Activated T-cell treated with anti-CD3 and anti-CD28 coated beads, Interleukin-2, amount 50 U/mL, for 4 hours (primary cell): ENCODE measurements at regions not wholly inside any gene's neighbourhood (a gene's known extent, or its start where the extent isn't known, plus 50 kb on each side); places are given as distances from the start of the nearest gene placed in this dataset.
A peak's percentile ranks its signal among the peaks of the same experiment; 100 is the strongest.

Experiments
- ATAC-seq, 2 donors: fragments of 200-7000 bp; cut with Tn5 transposase; one replicate each; pipeline ENCODE4 v1.10.0; 2021
- DNase-seq: peaks from one replicate; pipeline ENCODE4 v3.0.0-alpha.2; 2020
- H3K27me3 Mint-ChIP-seq: one replicate; pipeline ENCODE4 v1.8.0; 2021; ENCODE audit warnings: low read depth, mixed read lengths
- H3K36me3 Mint-ChIP-seq: one replicate; pipeline ENCODE4 v1.8.0; 2022; ENCODE audit warnings: mixed read lengths; ENCODE audit not compliant: insufficient read depth
- H3K4me1 Mint-ChIP-seq: one replicate; pipeline ENCODE4 v1.8.0; 2021; ENCODE audit warnings: low read depth, mixed read lengths
- H3K4me3 Mint-ChIP-seq: one replicate; pipeline ENCODE4 v1.8.0; 2021; ENCODE audit warnings: mild to moderate bottlenecking, moderate library complexity, mixed read lengths
- H3K9me3 Mint-ChIP-seq: one replicate; pipeline ENCODE4 v1.8.0; 2021; ENCODE audit warnings: mixed read lengths

GRCh38 chr5:88666761-88667495 is 216.1 kb downstream of the MEF2C start:
- Mint-ChIP-seq H3K36me3 (no peaks in the 10 kb centered on the region), H3K27me3 (peaks cover 88% of the 10 kb centered on the region), H3K9me3 (peaks cover 8% of the 10 kb centered on the region), H3K4me1 (peaks cover 27% of the 10 kb centered on the region), H3K4me3 (peak overlapping the region; percentile 83)
- DNase-seq (no peak), ATAC-seq (no peak)

DNA sequence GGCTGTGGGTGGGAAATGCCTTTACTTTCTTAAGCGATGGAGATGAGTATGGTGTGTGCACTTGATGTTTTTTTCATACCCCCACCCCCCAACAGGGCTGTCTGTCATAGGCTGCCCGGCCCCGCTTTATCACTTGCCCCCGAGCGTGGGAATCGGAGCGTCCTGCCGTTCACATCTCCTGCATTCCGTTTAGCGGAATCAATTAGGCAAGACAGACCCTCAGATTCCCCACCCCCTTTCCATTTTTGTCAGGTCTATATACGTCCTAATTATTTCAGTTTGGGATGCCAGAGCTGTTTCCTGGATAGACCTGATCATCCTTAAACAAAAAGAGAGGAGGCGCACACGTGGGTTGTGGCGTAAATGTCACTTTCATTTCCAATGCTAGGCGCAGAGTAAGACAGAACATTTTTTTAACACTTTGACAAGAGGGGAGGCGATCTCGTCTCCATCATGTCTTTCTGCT is 217.2 kb downstream of the MEF2C start:
- no peak for ATAC-seq
- Mint-ChIP-seq H3K4me1 (peaks cover 32% of the 10 kb centered on the region), H3K27me3 (peaks cover 88% of the 10 kb centered on the region), H3K4me3 (peak overlapping the region; percentile 83), H3K9me3 (peaks cover 8% of the 10 kb centered on the region), H3K36me3 (no peaks in the 10 kb centered on the region)
- DNase-seq, result no peak

GRCh38 chr5:88664645-88665044 is 218.3 kb downstream of the MEF2C start:
- peaks cover 37% of the 10 kb centered on the region for H3K4me1 Mint-ChIP-seq
- H3K4me3 Mint-ChIP-seq, result no peak overlapping the region
- H3K9me3 Mint-ChIP-seq, result peaks cover 8% of the 10 kb centered on the region
- ATAC-seq (no peak), DNase-seq (no peak)
- peaks cover 86% of the 10 kb centered on the region for H3K27me3 Mint-ChIP-seq
- no peaks in the 10 kb centered on the region for H3K36me3 Mint-ChIP-seq

DNA sequence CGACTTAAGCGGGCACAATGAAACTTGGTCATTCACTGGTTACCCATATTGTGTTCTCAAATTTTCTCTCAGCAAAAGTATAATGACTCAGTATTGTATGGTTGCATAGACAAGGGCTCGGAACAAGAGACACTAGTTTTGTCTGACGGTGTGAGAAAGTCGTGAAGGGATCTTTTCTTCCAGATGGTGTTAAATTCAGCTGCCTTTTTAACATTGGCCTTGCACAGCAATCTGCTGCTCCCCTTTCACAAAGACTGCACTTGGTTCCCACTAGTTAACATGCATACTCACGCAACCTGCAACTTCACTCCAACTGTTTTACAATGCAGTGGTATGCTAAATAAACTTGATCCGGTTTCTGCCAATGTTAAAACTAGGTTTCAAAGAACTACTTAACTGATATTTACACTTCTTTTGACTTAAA is 219.2 kb downstream of the MEF2C start:
- DNase-seq (no peak), ATAC-seq (no peak)
- Mint-ChIP-seq H3K4me1 (peaks cover 38% of the 10 kb centered on the region), H3K9me3 (peaks cover 8% of the 10 kb centered on the region), H3K27me3 (peaks cover 86% of the 10 kb centered on the region), H3K4me3 (no peak overlapping the region), H3K36me3 (no peaks in the 10 kb centered on the region)

DNA sequence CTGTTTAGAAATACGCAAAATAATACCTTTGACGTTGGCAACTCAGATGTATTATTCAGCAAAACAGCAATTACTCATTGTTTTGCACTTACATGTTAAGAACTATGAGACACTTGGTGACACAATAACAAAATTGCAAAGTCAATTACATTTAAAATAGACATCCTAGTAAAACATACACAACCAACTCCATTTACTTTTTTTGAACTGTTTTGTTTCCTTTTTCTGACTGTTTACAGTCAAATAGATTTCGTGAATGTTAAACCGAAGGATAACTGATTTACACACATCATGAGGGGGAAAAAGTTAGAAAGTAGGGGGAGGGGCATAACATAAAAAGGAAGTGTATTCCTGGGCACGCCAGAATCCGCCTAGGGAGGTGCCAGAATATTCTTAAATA is 220.1 kb downstream of the MEF2C start:
- H3K27me3 Mint-ChIP-seq, result peaks cover 82% of the 10 kb centered on the region
- no peaks in the 10 kb centered on the region for H3K36me3 Mint-ChIP-seq
- H3K4me3 Mint-ChIP-seq, result no peak overlapping the region
- H3K4me1 Mint-ChIP-seq, result peaks cover 35% of the 10 kb centered on the region
- peaks cover 2% of the 10 kb centered on the region for H3K9me3 Mint-ChIP-seq
- DNase-seq, result no peak
- no peak for ATAC-seq

GRCh38 chr5:88661806-88662207 is 221.2 kb downstream of the MEF2C start:
- Mint-ChIP-seq H3K4me1 (peaks cover 25% of the 10 kb centered on the region), H3K4me3 (no peak overlapping the region), H3K36me3 (no peaks in the 10 kb centered on the region), H3K9me3 (no peaks in the 10 kb centered on the region), H3K27me3 (peaks cover 73% of the 10 kb centered on the region)
- DNase-seq (no peak), ATAC-seq (no peak)

DNA sequence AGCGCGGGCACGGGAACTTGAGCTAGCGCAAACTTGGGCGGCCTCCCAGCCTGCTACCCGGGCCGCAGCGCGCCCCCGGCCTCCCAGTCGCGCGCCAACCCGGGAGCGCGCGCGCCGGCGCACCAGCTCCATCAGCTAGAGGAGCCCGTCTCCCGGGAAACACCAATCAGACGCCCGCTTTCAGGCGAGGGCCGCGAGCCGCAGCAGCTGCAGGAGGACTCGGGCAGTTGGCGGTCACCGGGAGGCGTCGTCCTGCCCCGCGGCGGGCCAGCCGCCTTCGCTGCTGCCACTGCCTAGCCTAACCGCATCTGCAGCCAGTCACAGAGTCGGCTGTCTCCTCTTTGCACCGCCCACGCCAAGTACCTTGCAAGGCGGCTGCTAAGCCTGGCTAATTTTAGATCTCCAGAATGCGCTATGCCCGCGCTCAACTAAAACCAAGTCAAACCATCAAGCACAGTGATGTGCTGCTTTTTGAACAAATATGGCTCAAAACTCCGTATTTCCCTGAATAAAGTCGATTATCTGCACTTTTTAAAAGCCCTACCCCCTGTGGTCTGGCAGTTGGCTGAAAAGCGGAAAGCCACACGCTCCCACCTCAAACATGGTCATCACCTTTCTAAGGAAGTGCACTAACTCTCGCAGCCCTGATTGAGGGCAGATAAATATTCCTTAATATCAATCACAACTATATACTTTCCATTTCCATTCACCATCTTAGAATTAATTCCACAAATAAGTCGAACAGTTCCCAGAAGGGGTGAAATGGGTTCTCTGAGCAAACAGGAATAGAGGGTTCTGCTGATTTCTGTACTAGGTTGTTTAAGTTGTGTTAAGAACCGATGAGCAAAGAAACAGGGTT is 221.8 kb downstream of the MEF2C start:
- Mint-ChIP-seq H3K36me3 (no peaks in the 10 kb centered on the region), H3K27me3 (peaks cover 72% of the 10 kb centered on the region), H3K9me3 (no peaks in the 10 kb centered on the region), H3K4me1 (peaks cover 19% of the 10 kb centered on the region), H3K4me3 (peak overlapping the region; percentile 33)
- ATAC-seq, result peak; percentile 58 to 69
- no peak for DNase-seq

DNA sequence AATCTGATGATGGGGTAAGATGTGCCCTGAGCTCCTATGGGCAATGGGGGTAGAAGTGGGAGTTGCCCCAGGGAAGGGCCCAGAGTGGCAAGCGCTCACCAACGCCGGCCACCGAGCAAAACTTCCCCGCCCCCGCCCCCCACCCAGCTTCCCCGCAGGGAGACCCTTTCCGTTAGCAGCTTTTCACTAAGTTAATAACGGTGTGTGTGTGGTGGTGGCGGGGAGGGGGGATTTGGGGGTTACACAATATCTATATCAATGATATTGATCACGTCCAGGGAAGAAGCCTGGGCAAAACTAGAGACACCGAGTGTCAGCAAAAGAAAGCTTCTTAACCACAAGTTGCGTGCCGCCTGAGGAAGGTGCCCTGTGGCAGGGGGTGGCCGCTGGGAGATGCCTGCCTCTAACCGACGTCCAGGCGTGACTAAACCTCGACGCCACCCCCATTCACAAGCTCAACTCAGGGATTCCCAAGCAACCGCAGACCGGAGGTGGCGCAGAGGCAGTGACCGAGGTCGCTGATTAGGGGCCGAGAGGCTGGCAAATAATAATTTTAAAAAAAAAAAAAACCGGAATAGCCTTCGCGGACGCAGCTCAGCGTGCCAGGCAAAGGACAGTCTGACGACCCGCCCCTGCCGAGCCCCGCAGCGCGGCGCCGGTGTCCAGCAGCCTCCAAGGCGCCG is 222.6 kb downstream of the MEF2C start:
- Mint-ChIP-seq H3K27me3 (peaks cover 65% of the 10 kb centered on the region), H3K4me3 (peak overlapping the region; percentile 9), H3K9me3 (no peaks in the 10 kb centered on the region), H3K36me3 (no peaks in the 10 kb centered on the region), H3K4me1 (peaks cover 11% of the 10 kb centered on the region)
- peak in 1 of 2 donors; percentile 28 for ATAC-seq
- no peak for DNase-seq

DNA sequence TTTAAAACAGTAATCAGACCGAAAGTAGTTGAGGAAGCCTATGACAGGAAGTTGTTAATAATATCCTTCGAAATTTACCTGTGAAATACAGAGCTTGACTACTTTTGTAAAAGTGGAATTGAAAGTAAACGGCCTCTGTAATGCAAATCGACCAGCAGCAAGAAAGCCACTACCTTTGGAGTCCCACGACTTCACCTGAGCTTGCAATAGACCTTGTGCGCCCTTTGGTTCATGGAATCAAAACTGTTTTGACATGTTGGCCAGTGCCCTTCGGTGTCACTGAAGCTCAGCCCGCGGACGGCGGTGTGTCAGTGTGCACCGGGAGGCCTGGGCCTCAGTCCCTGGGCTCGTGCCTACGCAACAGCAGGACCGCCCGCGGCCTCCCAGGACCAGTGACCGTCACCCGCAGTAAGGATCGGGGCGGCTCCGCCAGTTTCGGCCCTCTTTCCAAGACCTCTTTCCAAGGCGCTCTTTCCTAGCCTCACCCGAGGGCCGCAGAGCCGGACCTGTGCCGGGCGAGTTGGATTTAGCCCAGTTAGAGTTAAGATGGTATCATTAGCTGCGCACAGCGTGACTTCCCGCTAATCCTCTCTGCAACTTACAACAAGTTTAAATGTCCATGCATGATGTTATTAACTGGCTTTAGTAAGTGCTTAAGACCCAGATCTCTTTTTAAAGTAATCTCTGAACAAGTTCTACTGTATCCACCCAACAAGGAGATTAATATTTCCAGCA is 223.3 kb downstream of the MEF2C start:
- DNase-seq, result no peak
- no peaks in the 10 kb centered on the region for H3K9me3 Mint-ChIP-seq
- H3K4me3 Mint-ChIP-seq, result peak overlapping the region; percentile 9
- ATAC-seq, result no peak
- peaks cover 11% of the 10 kb centered on the region for H3K4me1 Mint-ChIP-seq
- H3K27me3 Mint-ChIP-seq, result peaks cover 59% of the 10 kb centered on the region
- H3K36me3 Mint-ChIP-seq, result no peaks in the 10 kb centered on the region

DNA sequence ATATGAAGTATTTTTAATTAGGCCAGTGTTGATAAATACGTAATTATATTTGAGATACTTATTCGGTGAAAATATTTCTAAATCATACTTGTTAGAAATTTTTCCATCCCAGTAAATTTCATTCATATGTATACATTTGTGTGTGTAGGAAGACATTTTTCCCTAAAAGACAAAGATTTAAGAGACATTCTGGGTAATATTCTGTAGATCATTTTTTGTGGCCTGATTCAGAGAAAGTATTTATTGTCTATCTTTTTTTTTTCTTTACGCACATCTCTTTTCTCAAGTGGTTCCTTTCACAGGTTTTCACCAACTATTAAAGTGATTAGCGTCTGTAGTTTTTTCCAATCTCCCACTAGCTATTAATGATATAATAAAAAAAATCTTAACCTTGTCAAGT is 224.1 kb downstream of the MEF2C start:
- H3K9me3 Mint-ChIP-seq, result no peaks in the 10 kb centered on the region
- no peaks in the 10 kb centered on the region for H3K36me3 Mint-ChIP-seq
- DNase-seq, result no peak
- H3K4me3 Mint-ChIP-seq, result no peak overlapping the region
- ATAC-seq, result no peak
- peaks cover 54% of the 10 kb centered on the region for H3K27me3 Mint-ChIP-seq
- peaks cover 11% of the 10 kb centered on the region for H3K4me1 Mint-ChIP-seq

DNA sequence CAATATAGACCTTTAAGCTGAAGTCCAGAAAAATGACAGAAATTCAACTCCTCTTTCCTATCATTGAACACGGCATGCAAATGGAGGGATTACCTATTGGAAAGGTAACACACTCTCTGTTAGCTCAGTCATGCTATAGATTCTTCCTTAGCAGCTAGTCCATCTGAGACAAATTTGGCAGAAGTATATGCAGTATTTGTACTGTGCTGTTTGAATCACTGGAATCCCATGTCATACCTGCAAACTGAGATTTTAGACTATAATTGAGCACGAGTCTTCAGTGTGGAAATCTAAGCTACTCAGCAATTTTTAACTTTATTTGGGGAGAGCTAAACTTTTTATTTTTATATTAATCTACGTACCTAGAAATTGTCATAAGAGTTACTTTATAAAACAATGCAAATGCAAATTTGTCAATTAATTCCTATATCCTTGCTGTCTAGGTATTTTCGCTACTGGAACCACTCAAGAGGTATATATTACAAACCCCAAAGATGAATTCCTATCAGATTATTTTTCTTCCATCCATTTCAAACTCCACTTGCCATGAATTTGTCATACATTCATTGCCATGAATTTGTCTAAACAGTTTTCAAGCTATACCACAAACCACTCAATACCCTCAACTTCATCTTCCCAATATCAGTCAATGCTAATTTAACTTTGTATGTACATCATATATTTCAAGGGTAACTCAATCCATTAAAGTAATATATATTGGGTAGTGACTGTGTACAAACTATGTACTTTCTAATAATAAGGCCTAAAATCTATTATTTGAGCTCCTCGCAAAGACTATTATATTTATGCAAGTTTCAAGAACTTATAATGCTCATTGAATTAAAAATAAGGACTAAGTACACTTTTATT is 224.8 kb downstream of the MEF2C start:
- no peak for ATAC-seq
- Mint-ChIP-seq H3K4me3 (no peak overlapping the region), H3K4me1 (peaks cover 11% of the 10 kb centered on the region), H3K9me3 (no peaks in the 10 kb centered on the region), H3K36me3 (no peaks in the 10 kb centered on the region), H3K27me3 (peaks cover 51% of the 10 kb centered on the region)
- DNase-seq, result no peak

DNA sequence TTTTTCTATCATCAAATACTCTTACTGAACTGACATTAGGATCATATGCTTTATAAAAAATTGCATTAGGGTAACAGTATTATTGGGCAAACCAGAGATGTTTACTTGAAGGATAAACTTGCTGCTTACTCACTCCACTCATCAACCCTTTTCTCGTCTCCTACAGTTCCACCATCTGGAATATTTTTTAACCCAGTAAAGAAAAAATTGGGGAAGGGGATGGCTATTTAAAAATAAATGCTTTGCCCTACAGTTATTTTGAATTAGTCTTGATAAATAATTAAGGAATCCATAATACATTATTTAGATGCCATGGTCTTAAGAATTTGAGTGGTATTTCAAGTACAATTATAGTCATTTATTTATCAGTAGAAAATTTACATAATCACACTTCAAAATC is 225.8 kb downstream of the MEF2C start:
- peaks cover 11% of the 10 kb centered on the region for H3K4me1 Mint-ChIP-seq
- no peak for DNase-seq
- no peak overlapping the region for H3K4me3 Mint-ChIP-seq
- ATAC-seq, result no peak
- no peaks in the 10 kb centered on the region for H3K36me3 Mint-ChIP-seq
- peaks cover 46% of the 10 kb centered on the region for H3K27me3 Mint-ChIP-seq
- H3K9me3 Mint-ChIP-seq, result no peaks in the 10 kb centered on the region

DNA sequence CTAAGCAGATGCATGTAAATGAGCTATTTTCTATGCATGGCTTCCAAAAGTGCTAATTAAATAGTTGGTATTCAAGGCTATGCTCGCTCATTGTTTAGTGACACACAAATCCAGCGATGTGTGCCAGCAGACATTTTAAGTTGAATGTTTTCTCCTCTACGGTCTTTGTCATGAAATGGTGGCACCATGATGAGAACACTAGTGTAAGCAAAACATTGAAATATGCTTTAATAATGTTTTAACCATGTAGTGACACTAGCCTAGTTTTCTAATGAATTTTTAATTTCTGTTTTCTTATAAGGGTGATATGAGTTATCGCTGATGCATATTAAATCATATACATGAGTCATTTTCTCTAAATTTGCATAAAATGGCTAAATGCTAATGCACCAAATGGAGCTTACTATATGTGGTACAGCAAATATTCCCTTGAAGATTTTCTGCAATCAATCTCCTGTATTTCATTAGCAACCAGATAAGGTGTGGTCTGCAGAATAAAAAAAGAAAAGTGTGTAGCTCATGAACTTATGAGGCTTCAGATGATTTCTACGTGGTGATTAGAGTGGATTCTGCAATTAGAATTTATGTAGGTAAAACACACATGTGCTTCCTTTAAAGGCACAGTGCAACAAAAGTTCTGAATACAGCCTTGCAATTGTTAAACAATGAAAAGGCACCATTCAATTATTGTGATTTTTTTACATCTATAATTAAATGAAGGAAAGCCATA is 226.6 kb downstream of the MEF2C start:
- peaks cover 8% of the 10 kb centered on the region for H3K4me1 Mint-ChIP-seq
- H3K27me3 Mint-ChIP-seq, result peaks cover 44% of the 10 kb centered on the region
- no peak for ATAC-seq
- H3K9me3 Mint-ChIP-seq, result no peaks in the 10 kb centered on the region
- H3K4me3 Mint-ChIP-seq, result no peak overlapping the region
- no peaks in the 10 kb centered on the region for H3K36me3 Mint-ChIP-seq
- no peak for DNase-seq
